Stimulated activated CD4-positive, alpha-beta T cell treated with anti-CD3 and anti-CD28 coated beads, Interleukin-15, amount 100 ng/mL, for 24 hours (primary cell): ENCODE measurements at regions not wholly inside any gene's neighbourhood (a gene's known extent, or its start where the extent isn't known, plus 50 kb on each side); places are given as distances from the start of the nearest gene placed in this dataset.

Source experiments
- DNase-seq: peaks from one replicate; pipeline ENCODE4 v3.0.0-alpha.2; 2020

DNA sequence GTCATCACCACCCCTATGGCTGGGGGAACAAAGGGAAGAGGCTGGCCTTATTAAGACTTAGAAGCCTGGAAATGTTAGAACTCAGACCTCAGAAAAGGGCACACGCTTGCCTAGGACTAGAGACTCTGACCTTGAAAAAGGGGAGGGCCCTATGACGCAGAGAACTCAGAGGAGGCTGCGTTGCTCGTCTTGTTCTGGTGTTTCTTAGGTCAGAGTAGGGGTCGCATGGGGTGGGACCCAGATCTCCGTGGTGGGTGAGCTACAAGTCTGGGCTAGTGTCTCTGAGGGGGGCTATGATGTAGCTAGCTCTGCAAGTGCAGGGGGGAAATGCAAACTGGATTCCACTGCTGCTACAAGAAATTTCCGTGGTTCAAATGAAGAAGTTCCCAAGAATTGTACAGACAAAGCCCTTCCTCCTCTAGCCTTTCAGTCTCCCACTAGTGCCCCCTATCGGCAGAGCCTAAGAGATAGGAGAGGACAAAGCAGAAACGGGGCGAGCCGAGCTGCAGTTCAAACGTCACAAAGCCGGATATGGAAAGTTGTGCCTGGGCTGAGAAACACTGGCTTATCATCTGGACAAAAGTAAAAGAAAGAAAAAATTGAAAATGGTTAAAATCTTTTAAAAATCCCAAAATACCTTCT is 392.9 kb upstream of the ROBO2 start:
- DNase-seq = no peak

GRCh38 chr3:76651784-76652183 is 388.1 kb upstream of the ROBO2 start:
- DNase-seq = no peak

DNA sequence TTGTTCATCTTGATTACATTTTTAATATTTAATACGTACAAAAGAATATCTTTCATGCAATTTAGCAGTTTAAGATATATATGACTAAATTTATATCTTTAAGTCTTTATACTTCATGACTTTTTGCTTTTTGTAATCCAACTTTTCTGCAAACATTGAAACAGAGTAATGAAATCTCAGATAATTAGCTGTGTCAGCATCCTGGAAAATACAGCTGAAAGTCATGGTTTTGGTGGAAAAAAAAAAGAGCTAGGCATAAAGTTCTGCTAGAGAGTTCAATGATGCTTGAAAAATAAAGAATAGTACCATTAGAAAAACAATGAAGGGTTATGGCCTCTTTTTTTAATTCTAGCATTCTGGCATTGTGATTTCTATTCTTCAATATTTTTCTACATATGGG is 387.4 kb upstream of the ROBO2 start:
- no peak for DNase-seq

- DNase-seq = no peak
Measured at GRCh38 chr3:76653640-76654251, 386.2 kb upstream of the ROBO2 start.

GRCh38 chr3:76656531-76657070 is 383.3 kb upstream of the ROBO2 start:
- no peak for DNase-seq

GRCh38 chr3:76657909-76658308 is 382.0 kb upstream of the ROBO2 start:
- no peak for DNase-seq

GRCh38 chr3:76661527-76662250 is 378.2 kb upstream of the ROBO2 start:
- DNase-seq = no peak

GRCh38 chr3:76664816-76665215 is 375.1 kb upstream of the ROBO2 start:
- no peak for DNase-seq

- DNase-seq = no peak
Measured at GRCh38 chr3:76668653-76669052, 371.2 kb upstream of the ROBO2 start.

GRCh38 chr3:76669322-76669721 is 370.6 kb upstream of the ROBO2 start:
- DNase-seq = no peak

DNA sequence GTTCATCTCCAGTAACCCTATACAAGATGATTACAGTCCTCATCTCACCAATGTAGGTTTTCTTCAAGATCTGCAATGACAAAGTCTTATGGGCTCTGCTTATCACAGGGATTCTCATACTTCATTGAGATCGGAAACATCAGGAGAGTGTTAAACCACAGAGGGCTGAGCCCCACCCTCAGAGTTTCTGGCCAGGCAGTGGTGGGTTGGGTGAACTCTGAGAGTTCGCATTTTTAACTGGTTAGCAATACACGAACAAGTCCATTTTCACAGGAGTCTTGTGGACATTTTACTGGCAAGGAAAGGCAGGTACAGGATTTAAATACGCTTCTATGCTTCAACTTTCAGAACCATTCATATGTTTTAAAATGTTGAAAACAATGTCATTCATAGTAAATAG is 366.7 kb upstream of the ROBO2 start:
- DNase-seq = no peak

GRCh38 chr3:76679541-76679940 is 360.4 kb upstream of the ROBO2 start:
- no peak for DNase-seq

GRCh38 chr3:76683256-76683655 is 356.6 kb upstream of the ROBO2 start:
- DNase-seq = no peak

GRCh38 chr3:76684946-76685345 is 355.0 kb upstream of the ROBO2 start:
- no peak for DNase-seq

- DNase-seq = no peak
Measured at GRCh38 chr3:76685858-76686257, 354.0 kb upstream of the ROBO2 start.

GRCh38 chr3:76687019-76687418 is 352.9 kb upstream of the ROBO2 start:
- no peak for DNase-seq

DNA sequence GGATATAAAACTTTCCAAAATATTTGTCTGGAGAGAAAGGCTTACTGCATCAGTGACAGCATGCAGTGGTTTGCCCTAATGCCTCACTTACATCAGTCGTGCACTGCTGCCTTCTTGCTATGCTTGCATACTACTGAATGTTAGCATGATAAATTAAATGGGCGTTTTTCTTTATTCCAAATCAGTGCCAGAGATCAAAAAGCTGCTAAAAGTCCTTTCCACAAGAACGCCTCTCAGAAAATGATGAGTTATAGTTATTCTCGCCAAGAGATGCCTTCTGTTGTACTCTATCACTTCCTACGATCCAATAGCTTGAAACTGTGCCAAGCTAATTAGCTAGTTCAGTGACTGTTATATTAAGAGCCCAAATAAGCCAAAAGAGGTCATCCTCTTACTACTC is 345.8 kb upstream of the ROBO2 start:
- no peak for DNase-seq

DNA sequence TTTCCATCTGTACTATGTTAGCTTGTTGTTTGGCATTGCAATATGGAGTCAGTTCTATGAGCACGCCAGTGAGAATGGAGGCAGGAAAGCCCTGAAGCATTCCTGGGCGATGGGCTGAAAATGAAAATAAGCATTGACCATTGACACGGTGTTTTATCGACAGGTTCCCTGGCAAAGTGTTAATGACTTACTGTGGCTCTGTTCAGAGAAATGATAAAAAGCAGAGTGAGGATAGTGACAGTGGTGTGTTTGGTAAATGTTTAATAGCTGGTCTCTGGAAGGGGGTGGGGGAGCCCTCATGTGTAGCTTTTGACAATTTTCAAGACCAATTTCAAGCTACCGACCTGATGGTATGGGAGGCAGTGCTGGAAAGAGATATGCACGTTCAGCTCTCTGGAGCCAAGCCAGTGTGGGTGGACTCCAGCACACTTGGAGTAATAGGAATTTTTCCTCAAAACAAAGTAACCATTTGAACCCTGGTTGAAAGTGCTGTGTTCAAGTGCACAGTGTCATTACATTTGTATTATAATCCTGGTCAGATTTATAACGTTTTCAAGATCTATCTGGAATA is 341.7 kb upstream of the ROBO2 start:
- no peak for DNase-seq

GRCh38 chr3:76699846-76700245 is 340.1 kb upstream of the ROBO2 start:
- DNase-seq = no peak

GRCh38 chr3:76700323-76700722 is 339.6 kb upstream of the ROBO2 start:
- no peak for DNase-seq

DNA sequence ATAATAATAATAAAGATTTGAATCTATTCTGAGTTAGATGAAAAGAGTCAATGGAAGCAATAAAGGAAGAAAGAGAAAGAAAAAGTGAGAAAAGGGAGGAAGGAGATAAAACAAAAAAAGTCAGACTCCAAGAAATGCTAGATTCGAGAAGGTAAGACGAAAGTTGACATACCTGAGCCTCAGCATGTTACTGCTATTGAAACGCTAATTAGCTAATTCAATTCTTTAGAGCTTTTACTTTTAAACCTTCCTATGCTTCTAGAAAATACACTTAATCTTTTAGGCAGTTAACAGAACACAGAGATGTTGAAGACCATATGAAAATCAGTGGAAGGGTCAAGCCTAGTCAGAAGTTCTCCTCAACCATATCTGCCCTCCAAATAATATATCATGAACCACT is 337.2 kb upstream of the ROBO2 start:
- DNase-seq = no peak

DNA sequence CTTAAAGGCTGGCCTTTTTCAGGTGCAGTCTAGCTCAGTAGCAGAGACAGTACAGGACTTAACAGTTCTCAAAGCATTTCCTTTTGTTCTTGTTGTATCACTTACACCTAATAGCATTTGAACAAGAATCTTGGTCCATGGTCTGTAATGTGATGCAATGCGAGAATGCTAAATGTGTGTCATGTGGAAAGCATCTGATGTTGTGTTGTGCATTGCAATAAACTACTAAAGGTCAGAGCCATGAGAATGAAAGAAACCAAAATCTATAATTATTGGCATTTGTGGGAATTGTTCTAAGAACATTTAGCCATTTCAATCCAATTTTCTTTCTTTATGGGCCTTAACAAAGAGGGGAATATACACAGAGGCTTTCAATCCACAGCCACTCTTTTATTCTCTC is 324.5 kb upstream of the ROBO2 start:
- DNase-seq = no peak

DNA sequence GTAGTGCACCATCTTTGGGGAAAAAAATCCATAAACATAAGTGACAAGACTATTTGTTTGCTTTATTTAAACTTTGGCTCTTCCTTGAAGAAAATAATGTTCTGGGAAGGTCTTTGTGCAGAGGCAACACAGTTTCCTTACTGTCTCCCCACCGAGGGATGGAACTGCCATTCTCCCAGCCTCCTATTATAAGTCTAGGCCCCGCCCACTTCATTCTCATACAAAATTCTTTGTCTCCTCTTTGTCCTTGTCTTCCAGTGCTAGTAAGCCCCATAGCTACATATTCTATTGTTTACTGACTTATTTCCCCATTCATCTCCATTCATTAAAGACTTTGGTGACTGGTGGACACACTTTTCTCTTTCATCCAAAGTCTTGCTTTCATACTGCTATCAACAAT is 316.5 kb upstream of the ROBO2 start:
- no peak for DNase-seq

GRCh38 chr3:76724075-76724474 is 315.8 kb upstream of the ROBO2 start:
- no peak for DNase-seq
